22Rv1 (cell line): ENCODE measurements at regions not wholly inside any gene's neighbourhood (a gene's known extent, or its start where the extent isn't known, plus 50 kb on each side); places are given as distances from the start of the nearest gene placed in this dataset.

Experiments
- CTCF ChIP-seq: fragments of 450-650 bp; IDR thresholded peaks from 2 replicates; pipeline ENCODE4 v1.5.1; 2017; ENCODE audit warnings: mild to moderate bottlenecking
- ZFX ChIP-seq: fragments of 450-650 bp; IDR thresholded peaks from 2 replicates; pipeline ENCODE4 v1.6.1; 2017; ENCODE audit warnings: antibody characterized with exemption, borderline replicate concordance

- TF ChIP-seq CTCF = no peak
- TF ChIP-seq ZFX = no peak
Observed at GRCh38 chr9:135180586-135180985, 93.1 kb downstream of the OLFM1 start.
